GM12878 (cell line): ENCODE measurements at regions not wholly inside any gene's neighbourhood (a gene's known extent, or its start where the extent isn't known, plus 50 kb on each side); places are given as distances from the start of the nearest gene placed in this dataset.

Source experiments
- ATAC-seq: fragments of 200-7000 bp; cut with Tn5 transposase; 3 replicates; pipeline ENCODE4 v1.9.1; 2020; ENCODE audit warnings: mild to moderate bottlenecking, moderate library complexity
- BruUV-seq: library from RNA; stranded (reverse); fragments of 400-500 nt; replicated peaks from 2 replicates; lab custom pipeline; 2021; lab: Mats Ljungman, UMichigan
- CTCF ChIA-PET: fragments of 300-600 bp; sonication (Branson Sonifier 250); formaldehyde crosslinking; extraction: SDS; loops from one replicate; lab custom pipeline; 2021; ENCODE audit warnings: inconsistent platforms; lab: Yijun Ruan, JAX
- POLR2A ChIA-PET: fragments of 350-600 bp; formaldehyde crosslinking; extraction: SDS; loops from one replicate; lab custom pipeline; 2021; ENCODE audit warnings: inconsistent platforms; lab: Charles Lee
- RAD21 ChIA-PET: fragments of 300-600 bp; sonication (Branson Sonifier 250); formaldehyde crosslinking; loops from one replicate; lab custom pipeline; 2023; ENCODE audit warnings: antibody characterized with exemption; ENCODE audit not compliant: unreplicated experiment; lab: Charles Lee
- SMC1A ChIA-PET: fragments of 300-600 bp; sonication (Branson Sonifier 250); formaldehyde crosslinking; loops from one replicate; lab custom pipeline; 2023; ENCODE audit not compliant: unreplicated experiment, uncharacterized antibody; lab: Charles Lee
- DNase-seq: peaks from one replicate; pipeline ENCODE4 v3.0.0-alpha.2; 2011; ENCODE audit warnings: low read depth, low spot score
- FAIRE-seq: peaks from 3 replicates; lab custom pipeline; 2011; peaks lifted over from hg19 to GRCh38; lab: Jason Lieb, UNC
- H2AFZ ChIP-seq: 2 replicates; pipeline ENCODE4 v1.6.0; 2011; ENCODE audit warnings: low read depth, low read length, control low read depth; ENCODE audit not compliant: control insufficient read depth
- H3K27ac ChIP-seq: 2 replicates; pipeline ENCODE4 v1.5.1; 2011; ENCODE audit warnings: control low read depth; ENCODE audit not compliant: control insufficient read depth, insufficient read depth
- H3K27me3 ChIP-seq, 2 experiments: replicated peaks in 1 of 2; 2 replicates each; pipeline versions ENCODE4 v1.6.0 to v1.6.1; 2011; ENCODE audit warnings: low read length in 1 of 2; ENCODE audit not compliant: control insufficient read depth in 2 of 2, insufficient read depth in 2 of 2
- H3K36me3 ChIP-seq, 2 experiments: 2 replicates each; pipeline ENCODE4 v1.5.1; 2011; ENCODE audit warnings: low read length in 1 of 2; ENCODE audit not compliant: control insufficient read depth in 2 of 2, insufficient read depth in 2 of 2
- H3K4me1 ChIP-seq: 2 replicates; pipeline ENCODE4 v1.6.1; 2011; ENCODE audit warnings: mild to moderate bottlenecking, low read length, moderate library complexity, mixed read lengths; ENCODE audit not compliant: control insufficient read depth, insufficient read depth
- H3K4me2 ChIP-seq: 2 replicates; pipeline ENCODE4 v1.6.0; 2011; ENCODE audit warnings: control low read depth; ENCODE audit not compliant: control insufficient read depth, insufficient read depth
- H3K4me3 ChIP-seq: fragments of 200-600 bp; sonication (generic); 2 replicates; pipeline ENCODE4 v1.5.1; 2016
- H3K79me2 ChIP-seq: 2 replicates; pipeline ENCODE4 v1.6.0; 2011; ENCODE audit warnings: low read length; ENCODE audit not compliant: control insufficient read depth, insufficient read depth
- H3K9ac ChIP-seq: 2 replicates; pipeline ENCODE4 v1.8.0; 2011; ENCODE audit warnings: low read length, control low read depth, mixed read lengths; ENCODE audit not compliant: control insufficient read depth, insufficient read depth
- H3K9me3 ChIP-seq: replicated peaks from 3 replicates; pipeline ENCODE4 v1.5.1; 2011; ENCODE audit warnings: mild to moderate bottlenecking, low read length; ENCODE audit not compliant: control insufficient read depth, insufficient read depth
- H4K20me1 ChIP-seq: 2 replicates; pipeline ENCODE4 v1.6.0; 2011; ENCODE audit not compliant: control insufficient read depth, insufficient read depth
- ESRRA ChIP-seq: IDR thresholded peaks from 2 replicates; pipeline ENCODE4 v1.6.1; 2012; ENCODE audit warnings: mild to moderate bottlenecking, low read length, improper control_type of control experiment
- HDAC6 ChIP-seq: fragments of 200-600 bp; sonication (generic); IDR thresholded peaks from one replicate; pipeline ENCODE4 v1.8.0; 2017; ENCODE audit warnings: antibody characterized with exemption; ENCODE audit not compliant: unreplicated experiment
- RB1 ChIP-seq: fragments of 450-650 bp; formaldehyde crosslinking; IDR thresholded peaks from 2 replicates; pipeline ENCODE4 v1.6.1; 2017; ENCODE audit warnings: mild to moderate bottlenecking, borderline replicate concordance
- SPI1 ChIP-seq: IDR thresholded peaks from 2 replicates; pipeline ENCODE4 v1.6.1; 2011; ENCODE audit warnings: low read depth, mild to moderate bottlenecking, low read length, moderate library complexity, borderline replicate concordance; ENCODE audit not compliant: insufficient read depth
- ZNF24 ChIP-seq: fragments of 450-650 bp; IDR thresholded peaks from 2 replicates; pipeline ENCODE4 v1.6.1; 2017; ENCODE audit warnings: antibody characterized with exemption, mild to moderate bottlenecking
- WGBS: methylation state at CpG from one replicate; pipeline ENCODE4 v1.1.6; 2016; ENCODE audit warnings: low lambda C conversion rate; ENCODE audit not compliant: insufficient replicate concordance, insufficient coverage; ENCODE audit errors: missing lambda C conversion rate; 5-methylcytosine and 5-hydroxymethylcytosine counted together
- in situ Hi-C: fragments of 300-500 bp; cut with MboI; formaldehyde crosslinking; loops from 9 replicates; pipeline ENCODE4 v1.14.3; 2018; ENCODE audit warnings: mixed read lengths
- intact Hi-C: fragments of 100-400 bp; cut with micrococcal nuclease; formaldehyde crosslinking; loops from one replicate; pipeline ENCODE4 v1.14.2; 2022; ENCODE audit not compliant: unreplicated experiment
- TF ChIP-seq, protein P1 (sequence below): fragments of 450-650 bp; IDR thresholded peaks from 2 replicates; pipeline ENCODE4 v1.6.1; 2017; ENCODE audit warnings: mild to moderate bottlenecking, low read depth, inconsistent platforms; ENCODE audit not compliant: poor library complexity, severe bottlenecking
- TF ChIP-seq, protein P2 (sequence below): IDR thresholded peaks from 2 replicates; pipeline ENCODE4 v1.6.1; 2012; ENCODE audit warnings: mild to moderate bottlenecking, low read depth, low read length
- TF ChIP-seq, protein P3 (sequence below): fragments of 450-650 bp; IDR thresholded peaks from 2 replicates; pipeline ENCODE4 v1.6.1; 2017; ENCODE audit warnings: borderline replicate concordance

DNA sequence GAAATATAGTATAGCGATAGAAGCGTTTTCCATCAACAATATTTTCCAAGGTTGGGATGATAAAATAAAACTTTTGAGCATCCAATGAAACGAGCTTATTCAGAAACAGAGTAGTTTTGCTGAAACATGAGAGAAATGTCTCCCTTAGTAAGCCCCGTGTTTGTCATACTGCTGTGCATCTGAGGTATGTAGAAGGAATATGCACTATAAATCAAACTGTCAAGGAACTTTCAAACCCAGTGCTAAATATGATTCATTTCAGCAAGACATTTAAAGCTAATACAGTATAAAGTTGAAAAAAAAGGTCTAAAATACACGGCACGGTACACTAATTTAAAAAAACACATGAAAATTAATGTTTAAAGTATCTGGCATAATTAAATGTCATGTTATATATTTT is 546.2 kb downstream of the SLITRK5 start:
- DNase-seq (no peak), FAIRE-seq (no peak), ATAC-seq (no peak)
- Histone ChIP-seq H3K27me3 (no peaks in the 10 kb centered on the region), H3K79me2 (no peaks in the 10 kb centered on the region), H3K27ac (no peak overlapping the region), H3K9ac (no peak overlapping the region), H4K20me1 (no peaks in the 10 kb centered on the region), H3K4me3 (no peak overlapping the region), H3K9me3 (no peaks in the 10 kb centered on the region), H3K4me1 (no peaks in the 10 kb centered on the region), H3K4me2 (no peak overlapping the region), H2AFZ (no peak overlapping the region), H3K36me3 (no peaks in the 10 kb centered on the region)
- no TSS peak for BruUV-seq
- 42% methylated on average over 6 of the region's 6 CpGs for WGBS
- intact Hi-C loops (no loop called here), in situ Hi-C loops (no loop called here)
- RAD21 ChIA-PET: no interaction called here
- CTCF ChIA-PET: interaction anchor here (0.6 kb wide), 1 partner anchor 749 kb away, joined by 3 read pairs; no protein-coding TSS in a partner anchor
- TF ChIP-seq, protein P1, sequence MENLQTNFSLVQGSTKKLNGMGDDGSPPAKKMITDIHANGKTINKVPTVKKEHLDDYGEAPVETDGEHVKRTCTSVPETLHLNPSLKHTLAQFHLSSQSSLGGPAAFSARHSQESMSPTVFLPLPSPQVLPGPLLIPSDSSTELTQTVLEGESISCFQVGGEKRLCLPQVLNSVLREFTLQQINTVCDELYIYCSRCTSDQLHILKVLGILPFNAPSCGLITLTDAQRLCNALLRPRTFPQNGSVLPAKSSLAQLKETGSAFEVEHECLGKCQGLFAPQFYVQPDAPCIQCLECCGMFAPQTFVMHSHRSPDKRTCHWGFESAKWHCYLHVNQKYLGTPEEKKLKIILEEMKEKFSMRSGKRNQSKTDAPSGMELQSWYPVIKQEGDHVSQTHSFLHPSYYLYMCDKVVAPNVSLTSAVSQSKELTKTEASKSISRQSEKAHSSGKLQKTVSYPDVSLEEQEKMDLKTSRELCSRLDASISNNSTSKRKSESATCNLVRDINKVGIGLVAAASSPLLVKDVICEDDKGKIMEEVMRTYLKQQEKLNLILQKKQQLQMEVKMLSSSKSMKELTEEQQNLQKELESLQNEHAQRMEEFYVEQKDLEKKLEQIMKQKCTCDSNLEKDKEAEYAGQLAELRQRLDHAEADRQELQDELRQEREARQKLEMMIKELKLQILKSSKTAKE: no peak
- TF ChIP-seq SPI1: no peak
- TF ChIP-seq RB1: no peak
- TF ChIP-seq, protein P2, sequence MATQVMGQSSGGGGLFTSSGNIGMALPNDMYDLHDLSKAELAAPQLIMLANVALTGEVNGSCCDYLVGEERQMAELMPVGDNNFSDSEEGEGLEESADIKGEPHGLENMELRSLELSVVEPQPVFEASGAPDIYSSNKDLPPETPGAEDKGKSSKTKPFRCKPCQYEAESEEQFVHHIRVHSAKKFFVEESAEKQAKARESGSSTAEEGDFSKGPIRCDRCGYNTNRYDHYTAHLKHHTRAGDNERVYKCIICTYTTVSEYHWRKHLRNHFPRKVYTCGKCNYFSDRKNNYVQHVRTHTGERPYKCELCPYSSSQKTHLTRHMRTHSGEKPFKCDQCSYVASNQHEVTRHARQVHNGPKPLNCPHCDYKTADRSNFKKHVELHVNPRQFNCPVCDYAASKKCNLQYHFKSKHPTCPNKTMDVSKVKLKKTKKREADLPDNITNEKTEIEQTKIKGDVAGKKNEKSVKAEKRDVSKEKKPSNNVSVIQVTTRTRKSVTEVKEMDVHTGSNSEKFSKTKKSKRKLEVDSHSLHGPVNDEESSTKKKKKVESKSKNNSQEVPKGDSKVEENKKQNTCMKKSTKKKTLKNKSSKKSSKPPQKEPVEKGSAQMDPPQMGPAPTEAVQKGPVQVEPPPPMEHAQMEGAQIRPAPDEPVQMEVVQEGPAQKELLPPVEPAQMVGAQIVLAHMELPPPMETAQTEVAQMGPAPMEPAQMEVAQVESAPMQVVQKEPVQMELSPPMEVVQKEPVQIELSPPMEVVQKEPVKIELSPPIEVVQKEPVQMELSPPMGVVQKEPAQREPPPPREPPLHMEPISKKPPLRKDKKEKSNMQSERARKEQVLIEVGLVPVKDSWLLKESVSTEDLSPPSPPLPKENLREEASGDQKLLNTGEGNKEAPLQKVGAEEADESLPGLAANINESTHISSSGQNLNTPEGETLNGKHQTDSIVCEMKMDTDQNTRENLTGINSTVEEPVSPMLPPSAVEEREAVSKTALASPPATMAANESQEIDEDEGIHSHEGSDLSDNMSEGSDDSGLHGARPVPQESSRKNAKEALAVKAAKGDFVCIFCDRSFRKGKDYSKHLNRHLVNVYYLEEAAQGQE: no peak
- TF ChIP-seq ESRRA: no peak
- TF ChIP-seq HDAC6: no peak
- TF ChIP-seq, protein P3, sequence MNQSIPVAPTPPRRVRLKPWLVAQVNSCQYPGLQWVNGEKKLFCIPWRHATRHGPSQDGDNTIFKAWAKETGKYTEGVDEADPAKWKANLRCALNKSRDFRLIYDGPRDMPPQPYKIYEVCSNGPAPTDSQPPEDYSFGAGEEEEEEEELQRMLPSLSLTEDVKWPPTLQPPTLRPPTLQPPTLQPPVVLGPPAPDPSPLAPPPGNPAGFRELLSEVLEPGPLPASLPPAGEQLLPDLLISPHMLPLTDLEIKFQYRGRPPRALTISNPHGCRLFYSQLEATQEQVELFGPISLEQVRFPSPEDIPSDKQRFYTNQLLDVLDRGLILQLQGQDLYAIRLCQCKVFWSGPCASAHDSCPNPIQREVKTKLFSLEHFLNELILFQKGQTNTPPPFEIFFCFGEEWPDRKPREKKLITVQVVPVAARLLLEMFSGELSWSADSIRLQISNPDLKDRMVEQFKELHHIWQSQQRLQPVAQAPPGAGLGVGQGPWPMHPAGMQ: no peak
- no peak for TF ChIP-seq ZNF24
- SMC1A ChIA-PET: no interaction called here
- POLR2A ChIA-PET: no interaction called here
